HUES6 (cell line): ENCODE measurements at regions not wholly inside any gene's neighbourhood (a gene's known extent, or its start where the extent isn't known, plus 50 kb on each side); places are given as distances from the start of the nearest gene placed in this dataset.
"Not testable (repeated sequence)": the region's sequence is repeated elsewhere in the genome, so short reads cannot be mapped to it uniquely, and the experiment has no call there.

Experiments
- H3K27ac ChIP-seq: 2 replicates; pipeline ENCODE4 v1.7.0; 2013; ENCODE audit warnings: low read depth, mild to moderate bottlenecking, low read length, inconsistent platforms
- H3K27me3 ChIP-seq: 2 replicates; pipeline ENCODE4 v1.6.1; 2013; ENCODE audit warnings: low read length; ENCODE audit not compliant: control insufficient read depth, insufficient read depth
- H3K36me3 ChIP-seq: 2 replicates; pipeline ENCODE4 v1.6.1; 2013; ENCODE audit warnings: low read length; ENCODE audit not compliant: control insufficient read depth, insufficient read depth
- H3K4me1 ChIP-seq: 2 replicates; pipeline ENCODE4 v1.6.1; 2013; ENCODE audit warnings: low read length; ENCODE audit not compliant: control insufficient read depth, insufficient read depth
- H3K4me3 ChIP-seq: 2 replicates; pipeline ENCODE4 v1.5.1; 2013; ENCODE audit warnings: low read depth, low read length
- H3K9ac ChIP-seq: one replicate; pipeline ENCODE4 v1.6.1; 2013; ENCODE audit warnings: mild to moderate bottlenecking, low read length
- H3K9me3 ChIP-seq: 2 replicates; pipeline ENCODE4 v1.6.1; 2013; ENCODE audit warnings: low read depth, low read length; ENCODE audit not compliant: control insufficient read depth, insufficient read depth

DNA sequence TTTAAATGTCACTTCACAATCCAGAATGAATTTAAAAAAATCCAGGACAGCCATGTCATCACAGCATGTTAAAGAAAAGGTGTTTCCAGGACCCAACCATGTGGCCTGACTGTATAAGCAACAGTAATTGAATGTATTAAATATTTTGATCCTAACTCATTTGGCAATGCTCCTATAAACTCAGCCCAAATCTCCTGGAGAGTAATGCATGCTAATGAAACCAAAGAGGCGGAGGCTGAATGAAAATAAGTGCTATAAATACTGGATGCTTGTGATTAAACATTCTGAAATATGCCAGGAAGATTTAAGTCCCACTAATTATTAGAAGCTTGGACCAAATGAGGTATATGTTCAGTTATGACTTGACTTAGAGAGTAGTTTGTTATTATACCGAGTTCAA, 486.8 kb downstream of the FRK start:
- H3K4me1 ChIP-seq = no peaks in the 10 kb centered on the region

DNA sequence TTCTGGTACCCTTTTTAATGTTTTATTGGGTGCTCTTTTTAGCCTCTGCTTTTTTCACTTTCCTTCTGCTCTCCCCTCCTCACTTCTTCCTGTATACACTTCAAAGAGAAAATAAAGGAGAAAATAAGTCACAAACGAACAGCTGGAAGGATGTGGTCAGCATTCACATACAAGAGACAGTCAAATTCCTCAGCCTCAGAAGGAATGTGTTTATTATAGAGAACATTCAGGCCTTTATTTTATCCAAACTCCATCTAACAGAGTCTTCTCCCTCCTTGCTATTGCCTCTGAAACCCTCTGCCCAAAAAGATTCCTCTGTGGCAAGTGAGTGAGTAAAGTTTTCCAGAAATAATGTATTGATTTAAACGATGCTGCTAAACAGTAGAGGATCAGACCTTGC, 490.4 kb downstream of the FRK start:
- H3K9ac ChIP-seq = no peak overlapping the region
- no peaks in the 10 kb centered on the region for H3K9me3 ChIP-seq
- no peaks in the 10 kb centered on the region for H3K4me1 ChIP-seq
- no peak overlapping the region for H3K27ac ChIP-seq
- no peaks in the 10 kb centered on the region for H3K36me3 ChIP-seq
- H3K4me3 ChIP-seq = no peak overlapping the region
- H3K27me3 ChIP-seq = no peaks in the 10 kb centered on the region

More for the DNA sequence above, 486.8 kb downstream of the FRK start:
- Histone ChIP-seq H3K9ac (no peak overlapping the region), H3K27me3 (no peaks in the 10 kb centered on the region), H3K4me3 (no peak overlapping the region), H3K27ac (no peak overlapping the region), H3K36me3 (no peaks in the 10 kb centered on the region), H3K9me3 (no peaks in the 10 kb centered on the region)

DNA sequence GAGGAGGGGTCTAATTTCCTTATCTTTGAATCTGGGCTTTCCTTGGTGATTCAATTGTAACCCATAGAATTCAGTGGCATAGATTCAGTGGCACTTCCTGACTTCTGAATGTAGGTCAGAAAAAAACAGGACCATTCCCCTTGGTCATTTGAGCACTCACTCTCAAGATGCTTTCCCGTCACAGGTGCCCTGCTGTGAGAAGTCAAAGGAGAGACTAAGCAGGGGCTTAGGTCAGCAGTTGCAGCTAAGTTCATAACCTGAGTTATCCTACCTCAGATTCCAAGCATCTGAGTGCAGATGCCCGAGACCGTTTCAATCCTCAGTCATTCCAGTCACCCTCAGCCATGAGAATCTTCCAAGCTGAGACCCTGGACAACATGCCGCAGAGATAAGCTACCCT, 506.6 kb downstream of the FRK start:
- Histone ChIP-seq H3K4me3 (no peak overlapping the region), H3K4me1 (no peaks in the 10 kb centered on the region), H3K36me3 (no peaks in the 10 kb centered on the region), H3K9me3 (no peaks in the 10 kb centered on the region), H3K27me3 (peaks cover 4% of the 10 kb centered on the region; the same call in 1 of the 2 replicates), H3K9ac (no peak overlapping the region), H3K27ac (no peak overlapping the region)

DNA sequence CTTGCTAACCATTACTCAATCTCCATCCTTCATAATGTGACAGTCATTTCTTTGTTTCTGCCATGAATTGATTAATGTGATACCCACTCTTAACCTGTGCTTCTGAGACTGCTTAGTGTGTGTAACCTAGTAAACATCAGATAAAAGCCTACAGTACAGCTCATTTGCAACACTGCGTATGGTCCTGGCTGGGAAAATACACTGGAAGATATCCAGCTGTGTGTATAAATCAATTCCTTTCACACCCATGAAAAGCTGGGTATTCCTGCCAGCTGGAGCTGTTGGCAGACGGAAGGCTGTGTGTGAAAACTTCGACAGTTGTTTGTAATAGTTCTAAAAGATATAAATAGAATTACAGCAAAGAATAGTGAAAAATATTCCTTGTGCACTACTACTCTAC, 509.2 kb downstream of the FRK start:
- Histone ChIP-seq H3K9ac (no peak overlapping the region), H3K4me3 (no peak overlapping the region), H3K9me3 (no peaks in the 10 kb centered on the region), H3K27me3 (peaks cover 20% of the 10 kb centered on the region; the same call in 1 of the 2 replicates), H3K4me1 (no peaks in the 10 kb centered on the region), H3K27ac (no peak overlapping the region), H3K36me3 (no peaks in the 10 kb centered on the region)

DNA sequence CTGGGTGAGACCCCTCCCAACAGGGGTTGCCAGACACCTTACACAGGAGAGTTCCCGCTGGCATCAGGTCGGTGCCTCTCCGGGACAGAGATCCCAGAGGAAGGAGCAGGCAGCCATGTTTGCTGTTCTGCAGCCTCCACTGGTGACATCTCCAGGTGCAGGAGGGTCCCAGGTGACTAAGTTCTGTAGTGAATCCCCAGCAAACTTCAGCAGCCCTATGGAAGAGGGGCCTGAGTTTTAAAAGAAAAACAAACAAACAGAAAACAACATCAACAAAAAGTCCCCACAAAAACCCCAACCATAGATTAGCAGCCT, 515.1 kb downstream of the FRK start:
- no peak overlapping the region for H3K27ac ChIP-seq
- H3K9me3 ChIP-seq = no peaks in the 10 kb centered on the region
- no peak overlapping the region for H3K4me3 ChIP-seq
- peaks cover 32% of the 10 kb centered on the region; the same call in 1 of the 2 replicates for H3K27me3 ChIP-seq
- H3K4me1 ChIP-seq = 0 out of 2 replicates have a peak, but pooled peaks cover 5% of the 10 kb centered on the region
- no peaks in the 10 kb centered on the region for H3K36me3 ChIP-seq
- no peak overlapping the region for H3K9ac ChIP-seq

DNA sequence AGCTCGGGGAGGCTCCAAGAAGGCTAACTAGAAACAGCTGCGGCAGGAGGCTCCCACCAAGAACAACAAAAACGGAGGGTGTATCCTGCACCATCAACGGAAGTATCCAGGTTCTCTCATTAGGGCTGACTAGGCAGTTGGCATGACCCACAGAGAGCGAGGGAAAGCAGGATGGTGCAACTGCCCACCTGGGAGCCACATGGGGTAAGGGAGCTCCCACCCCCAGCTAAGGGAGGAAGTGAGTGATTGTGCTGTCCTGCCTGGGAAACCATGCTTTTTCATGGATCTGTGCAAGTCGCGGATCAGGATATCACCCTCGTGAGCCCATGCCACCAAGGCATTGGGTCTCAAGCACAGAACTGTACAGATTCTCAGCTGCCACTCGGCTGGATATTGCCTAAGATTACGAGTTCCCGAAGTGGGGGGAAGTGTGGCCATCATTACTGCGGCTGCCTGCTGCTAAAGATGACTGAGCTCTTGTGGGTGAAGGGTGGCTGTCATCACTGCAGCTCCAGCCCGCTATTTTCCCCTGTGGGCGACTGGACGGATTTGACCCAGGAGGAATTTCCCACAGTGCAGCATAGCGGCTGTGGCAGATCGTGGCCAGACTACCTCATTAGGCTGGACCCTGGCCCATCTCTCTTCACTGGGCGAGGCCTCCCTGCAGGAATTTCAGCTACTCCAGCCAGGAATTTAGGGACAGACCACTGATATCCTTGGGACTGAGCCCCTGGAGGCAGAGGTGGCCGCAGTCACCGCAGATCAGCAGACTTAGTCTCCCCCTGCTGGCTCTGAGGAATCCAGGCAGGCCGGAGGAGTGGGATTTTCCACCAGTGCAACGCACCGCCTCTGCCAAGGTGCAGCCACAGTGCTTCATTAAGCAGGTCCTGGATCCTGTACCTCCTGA, 515.7 kb downstream of the FRK start:
- H3K9ac ChIP-seq = no peak overlapping the region
- H3K4me1 ChIP-seq = 0 out of 2 replicates have a peak, but pooled peaks cover 5% of the 10 kb centered on the region
- H3K36me3 ChIP-seq = no peaks in the 10 kb centered on the region
- no peak overlapping the region for H3K4me3 ChIP-seq
- peaks cover 32% of the 10 kb centered on the region; the same call in 1 of the 2 replicates for H3K27me3 ChIP-seq
- H3K9me3 ChIP-seq = no peaks in the 10 kb centered on the region
- H3K27ac ChIP-seq = no peak overlapping the region

DNA sequence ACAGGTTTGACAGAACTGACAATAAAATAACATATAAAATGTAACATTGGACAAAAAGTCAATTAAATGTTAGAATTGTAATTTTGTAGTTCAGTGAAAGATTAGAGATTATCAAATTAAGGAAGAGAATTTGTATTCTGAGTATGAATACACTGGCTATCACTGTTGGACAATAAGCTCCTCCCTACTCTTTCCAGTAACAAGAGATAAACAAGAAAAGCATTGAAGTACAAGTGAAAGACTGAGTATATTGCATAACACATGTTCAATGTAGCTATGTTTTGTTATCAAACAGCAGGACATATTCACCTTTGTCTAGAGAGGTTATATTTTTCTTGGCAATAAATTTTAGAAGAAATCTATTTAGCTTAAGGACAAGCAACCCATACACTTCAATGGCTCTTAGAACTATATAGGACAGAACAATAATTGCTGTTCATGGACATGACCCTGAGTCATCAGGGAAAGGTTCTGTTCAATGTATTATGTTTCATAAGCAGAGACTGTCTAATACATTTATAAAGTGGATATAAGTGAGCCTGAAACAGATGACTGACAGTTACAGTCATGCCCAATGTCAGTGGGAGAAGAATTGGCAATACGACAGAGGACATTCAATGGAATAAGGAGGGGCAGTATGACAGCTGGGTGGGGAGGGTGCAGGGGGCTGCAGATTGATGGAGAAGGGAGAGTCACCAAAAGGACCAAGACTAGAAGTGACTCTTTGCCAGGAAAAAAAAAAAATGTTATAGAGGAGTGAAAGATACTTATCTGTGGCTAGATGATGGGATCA, 520.4 kb downstream of the FRK start:
- Histone ChIP-seq H3K36me3 (no peaks in the 10 kb centered on the region), H3K27ac (no peak overlapping the region), H3K27me3 (no peaks in the 10 kb centered on the region), H3K9ac (no peak overlapping the region), H3K4me3 (no peak overlapping the region), H3K4me1 (0 out of 2 replicates have a peak, but pooled peaks cover 5% of the 10 kb centered on the region), H3K9me3 (no peaks in the 10 kb centered on the region)

DNA sequence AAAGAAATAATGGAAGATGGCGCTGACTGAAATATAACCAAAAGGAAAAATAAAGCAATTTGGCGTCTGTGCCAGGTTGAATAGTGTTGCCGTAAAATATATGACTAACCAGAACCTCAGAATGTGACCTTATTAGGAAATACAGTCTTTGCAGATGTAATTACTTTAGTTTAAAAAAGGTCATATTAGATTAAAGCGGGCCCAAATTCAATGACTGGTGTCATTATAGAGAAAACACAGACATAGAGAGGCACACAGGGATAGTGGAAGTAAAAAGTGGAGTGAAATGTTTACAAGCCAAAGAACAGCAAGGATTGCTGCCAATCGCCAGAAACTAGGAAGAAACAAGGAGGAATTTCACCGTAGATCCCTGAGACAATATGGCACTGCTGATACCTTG, 521.2 kb downstream of the FRK start:
- H3K36me3 ChIP-seq = no peaks in the 10 kb centered on the region
- no peaks in the 10 kb centered on the region for H3K4me1 ChIP-seq
- no peak overlapping the region for H3K9ac ChIP-seq
- H3K27ac ChIP-seq = no peak overlapping the region
- no peaks in the 10 kb centered on the region for H3K27me3 ChIP-seq
- H3K4me3 ChIP-seq = no peak overlapping the region
- H3K9me3 ChIP-seq = no peaks in the 10 kb centered on the region

DNA sequence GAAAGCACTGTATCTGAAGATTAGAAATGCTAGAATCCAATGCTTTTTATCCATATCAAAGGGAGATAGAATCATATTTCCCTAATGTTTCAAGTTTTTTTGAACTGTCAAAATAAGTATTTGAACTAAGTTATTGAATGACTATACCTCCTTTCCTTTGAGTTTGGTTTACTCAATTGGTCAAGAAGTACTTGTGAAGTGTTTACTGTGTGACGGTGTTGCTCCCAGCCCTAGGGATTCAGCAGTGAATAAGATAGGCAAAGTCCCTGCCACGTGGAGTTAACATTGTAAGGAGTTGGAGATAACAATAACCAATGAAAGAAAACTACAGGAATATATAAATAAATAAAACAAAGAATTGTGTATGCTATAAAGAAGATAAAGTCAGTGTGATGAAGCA, 535.9 kb downstream of the FRK start:
- Histone ChIP-seq H3K27ac (no peak overlapping the region), H3K9ac (no peak overlapping the region), H3K4me3 (no peak overlapping the region), H3K27me3 (no peaks in the 10 kb centered on the region), H3K4me1 (no peaks in the 10 kb centered on the region), H3K36me3 (no peaks in the 10 kb centered on the region), H3K9me3 (no peaks in the 10 kb centered on the region; the same call in 1 of the 2 replicates)

DNA sequence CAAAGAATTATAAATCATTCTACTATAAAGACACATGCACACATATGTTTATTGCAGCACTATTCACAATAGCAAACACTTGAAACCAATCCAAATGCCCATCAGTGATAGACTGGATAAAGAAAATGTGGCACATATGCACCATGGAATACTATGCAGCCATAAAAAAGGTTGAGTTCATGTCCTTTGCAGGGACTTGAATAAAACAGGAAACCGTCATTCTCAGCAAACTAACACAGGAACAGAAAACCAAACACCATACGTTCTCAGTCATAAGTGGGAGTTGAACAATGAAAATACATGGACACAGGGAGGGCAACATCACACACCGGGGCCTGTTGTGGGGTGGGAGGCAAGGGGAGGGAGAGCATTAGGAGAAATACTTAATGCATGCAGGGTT, 538.9 kb downstream of the FRK start:
- not testable (repeated sequence) for H3K27ac ChIP-seq, H3K9me3 ChIP-seq, H3K27me3 ChIP-seq, H3K4me1 ChIP-seq, H3K9ac ChIP-seq, H3K36me3 ChIP-seq, H3K4me3 ChIP-seq

DNA sequence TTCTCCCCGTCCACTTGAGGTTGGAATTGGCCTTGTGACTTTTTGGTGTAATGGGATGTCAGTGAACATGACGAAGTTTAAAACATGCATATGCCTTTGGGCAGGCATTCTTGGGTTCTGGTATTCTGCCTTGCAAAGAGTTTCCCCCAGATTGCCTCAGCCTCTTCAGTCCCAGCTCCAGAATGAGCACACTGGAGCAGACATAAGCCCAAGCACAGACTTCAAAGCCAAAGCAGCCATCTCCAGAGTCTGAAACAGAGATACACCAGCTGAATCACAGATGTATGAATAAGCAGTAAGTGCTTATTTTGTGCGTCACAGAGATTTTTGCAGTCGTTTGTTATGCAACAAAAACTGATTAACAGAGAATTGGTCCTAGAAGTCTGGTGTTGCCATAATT, 546.0 kb downstream of the FRK start:
- Histone ChIP-seq H3K9ac (no peak overlapping the region), H3K4me1 (peaks cover 3% of the 10 kb centered on the region; the same call in 1 of the 2 replicates), H3K9me3 (no peaks in the 10 kb centered on the region), H3K27me3 (no peaks in the 10 kb centered on the region), H3K4me3 (no peak overlapping the region), H3K27ac (no peak overlapping the region), H3K36me3 (no peaks in the 10 kb centered on the region)
